Activated T-cell treated with anti-CD3 and anti-CD28 coated beads, Interleukin-2, amount 50 U/mL, for 4 hours (primary cell): ENCODE measurements at regions not wholly inside any gene's neighbourhood (a gene's known extent, or its start where the extent isn't known, plus 50 kb on each side); places are given as distances from the start of the nearest gene placed in this dataset.
"Not testable (repeated sequence)": the region's sequence is repeated elsewhere in the genome, so short reads cannot be mapped to it uniquely, and the experiment has no call there.

ENCODE experiments used
- ATAC-seq, 2 donors: fragments of 200-7000 bp; cut with Tn5 transposase; one replicate each; pipeline ENCODE4 v1.10.0; 2021
- DNase-seq: peaks from one replicate; pipeline ENCODE4 v3.0.0-alpha.2; 2020
- H3K27me3 Mint-ChIP-seq: one replicate; pipeline ENCODE4 v1.8.0; 2021; ENCODE audit warnings: low read depth, mixed read lengths
- H3K36me3 Mint-ChIP-seq: one replicate; pipeline ENCODE4 v1.8.0; 2022; ENCODE audit warnings: mixed read lengths; ENCODE audit not compliant: insufficient read depth
- H3K4me1 Mint-ChIP-seq: one replicate; pipeline ENCODE4 v1.8.0; 2021; ENCODE audit warnings: low read depth, mixed read lengths
- H3K4me3 Mint-ChIP-seq: one replicate; pipeline ENCODE4 v1.8.0; 2021; ENCODE audit warnings: mild to moderate bottlenecking, moderate library complexity, mixed read lengths
- H3K9me3 Mint-ChIP-seq: one replicate; pipeline ENCODE4 v1.8.0; 2021; ENCODE audit warnings: mixed read lengths

GRCh38 chr17:70389232-70389757 is 220.0 kb downstream of the KCNJ2 start:
- DNase-seq, H3K9me3 Mint-ChIP-seq, H3K36me3 Mint-ChIP-seq, H3K4me1 Mint-ChIP-seq, H3K27me3 Mint-ChIP-seq, ATAC-seq, H3K4me3 Mint-ChIP-seq: not testable (repeated sequence)

GRCh38 chr17:70390049-70390448 is 220.7 kb downstream of the KCNJ2 start:
- Mint-ChIP-seq H3K4me1 (no peaks in the 10 kb centered on the region), H3K9me3 (no peaks in the 10 kb centered on the region), H3K4me3 (no peak overlapping the region), H3K27me3 (no peaks in the 10 kb centered on the region), H3K36me3 (no peaks in the 10 kb centered on the region)
- ATAC-seq (no peak), DNase-seq (no peak)

GRCh38 chr17:70394473-70395232 is 225.3 kb downstream of the KCNJ2 start:
- ATAC-seq (no peak), DNase-seq (no peak)
- Mint-ChIP-seq H3K4me3 (no peak overlapping the region), H3K36me3 (no peaks in the 10 kb centered on the region), H3K9me3 (peaks cover 8% of the 10 kb centered on the region), H3K4me1 (no peaks in the 10 kb centered on the region), H3K27me3 (peaks cover 1% of the 10 kb centered on the region)

GRCh38 chr17:70405492-70406220 is 236.3 kb downstream of the KCNJ2 start:
- no peaks in the 10 kb centered on the region for H3K36me3 Mint-ChIP-seq
- no peak overlapping the region for H3K4me3 Mint-ChIP-seq
- H3K27me3 Mint-ChIP-seq, result no peaks in the 10 kb centered on the region
- no peak for DNase-seq
- no peaks in the 10 kb centered on the region for H3K4me1 Mint-ChIP-seq
- peak in 1 of 2 donors; percentile 27 for ATAC-seq
- no peaks in the 10 kb centered on the region for H3K9me3 Mint-ChIP-seq

GRCh38 chr17:70407506-70407905 is 238.2 kb downstream of the KCNJ2 start:
- DNase-seq (no peak), ATAC-seq (no peak)
- Mint-ChIP-seq H3K36me3 (no peaks in the 10 kb centered on the region), H3K4me1 (no peaks in the 10 kb centered on the region), H3K9me3 (no peaks in the 10 kb centered on the region), H3K27me3 (no peaks in the 10 kb centered on the region), H3K4me3 (no peak overlapping the region)

- no peaks in the 10 kb centered on the region for H3K27me3 Mint-ChIP-seq
- ATAC-seq (no peak), DNase-seq (no peak)
- H3K4me3 Mint-ChIP-seq, result no peak overlapping the region
- H3K9me3 Mint-ChIP-seq, result no peaks in the 10 kb centered on the region
- no peaks in the 10 kb centered on the region for H3K36me3 Mint-ChIP-seq
- no peaks in the 10 kb centered on the region for H3K4me1 Mint-ChIP-seq
Measured at GRCh38 chr17:70408768-70409167, 239.4 kb downstream of the KCNJ2 start.

GRCh38 chr17:70414300-70414699 is 245.0 kb downstream of the KCNJ2 start:
- no peaks in the 10 kb centered on the region for H3K4me1 Mint-ChIP-seq
- DNase-seq (no peak), ATAC-seq (no peak)
- no peak overlapping the region for H3K4me3 Mint-ChIP-seq
- H3K9me3 Mint-ChIP-seq, result no peaks in the 10 kb centered on the region
- H3K27me3 Mint-ChIP-seq, result no peaks in the 10 kb centered on the region
- H3K36me3 Mint-ChIP-seq, result no peaks in the 10 kb centered on the region

- DNase-seq, result no peak
- Mint-ChIP-seq H3K36me3 (no peaks in the 10 kb centered on the region), H3K4me1 (no peaks in the 10 kb centered on the region), H3K4me3 (no peak overlapping the region), H3K27me3 (no peaks in the 10 kb centered on the region), H3K9me3 (no peaks in the 10 kb centered on the region)
- no peak for ATAC-seq
Measured at GRCh38 chr17:70420861-70421445, 251.6 kb downstream of the KCNJ2 start.

GRCh38 chr17:70422862-70423261 is 253.5 kb downstream of the KCNJ2 start:
- no peak overlapping the region for H3K4me3 Mint-ChIP-seq
- DNase-seq (no peak), ATAC-seq (no peak)
- H3K36me3 Mint-ChIP-seq, result no peaks in the 10 kb centered on the region
- no peaks in the 10 kb centered on the region for H3K27me3 Mint-ChIP-seq
- no peaks in the 10 kb centered on the region for H3K4me1 Mint-ChIP-seq
- peaks cover 2% of the 10 kb centered on the region for H3K9me3 Mint-ChIP-seq

- DNase-seq, result no peak
- no peaks in the 10 kb centered on the region for H3K36me3 Mint-ChIP-seq
- H3K4me3 Mint-ChIP-seq, result no peak overlapping the region
- ATAC-seq, result no peak
- no peaks in the 10 kb centered on the region for H3K4me1 Mint-ChIP-seq
- H3K27me3 Mint-ChIP-seq, result no peaks in the 10 kb centered on the region
- peaks cover 3% of the 10 kb centered on the region for H3K9me3 Mint-ChIP-seq
Measured at GRCh38 chr17:70423562-70423961, 254.2 kb downstream of the KCNJ2 start.

- Mint-ChIP-seq H3K4me1 (no peaks in the 10 kb centered on the region), H3K9me3 (peaks cover 3% of the 10 kb centered on the region), H3K36me3 (no peaks in the 10 kb centered on the region), H3K27me3 (no peaks in the 10 kb centered on the region), H3K4me3 (no peak overlapping the region)
- ATAC-seq (no peak), DNase-seq (no peak)
Measured at GRCh38 chr17:70426752-70427151, 257.4 kb downstream of the KCNJ2 start.

GRCh38 chr17:70434536-70435490 is 265.5 kb downstream of the KCNJ2 start:
- ATAC-seq (no peak), DNase-seq (no peak)
- Mint-ChIP-seq H3K27me3 (no peaks in the 10 kb centered on the region), H3K4me3 (no peak overlapping the region), H3K36me3 (no peaks in the 10 kb centered on the region), H3K4me1 (no peaks in the 10 kb centered on the region), H3K9me3 (no peaks in the 10 kb centered on the region)

GRCh38 chr17:70437656-70438055 is 268.3 kb downstream of the KCNJ2 start:
- DNase-seq (no peak), ATAC-seq (no peak)
- Mint-ChIP-seq H3K4me3 (no peak overlapping the region), H3K4me1 (no peaks in the 10 kb centered on the region), H3K36me3 (no peaks in the 10 kb centered on the region), H3K27me3 (no peaks in the 10 kb centered on the region), H3K9me3 (no peaks in the 10 kb centered on the region)

- no peak for DNase-seq
- Mint-ChIP-seq H3K9me3 (peaks cover 8% of the 10 kb centered on the region), H3K4me1 (no peaks in the 10 kb centered on the region), H3K4me3 (no peak overlapping the region), H3K27me3 (no peaks in the 10 kb centered on the region), H3K36me3 (no peaks in the 10 kb centered on the region)
- ATAC-seq, result no peak
Measured at GRCh38 chr17:70446446-70446845, 277.1 kb downstream of the KCNJ2 start.
